ENCODE measurements at regions not wholly inside any gene's neighbourhood (a gene's known extent, or its start where the extent isn't known, plus 50 kb on each side); places are given as distances from the start of the nearest gene placed in this dataset.

GRCh38 chr7:13201628-13202027, 514.2 kb downstream of the ARL4A start (continued):
- TF ChIP-seq RAD21 (IDR thresholded peaks at IDR 0.05), result no peak
- TF ChIP-seq NR2F2 (IDR thresholded peaks at IDR 0.05), result no peak
- no peak for TF ChIP-seq FOXA1 (IDR thresholded peaks at IDR 0.05)
- no peak for TF ChIP-seq FOXA2 (IDR thresholded peaks at IDR 0.05)

GRCh38 chr7:13217768-13218167, 530.3 kb downstream of the ARL4A start:
- Histone ChIP-seq H3K36me3 (ENCODE audit: control insufficient read depth in 4 of 4, insufficient read depth in 3 of 4, low read depth in 1 of 4, low read length in 3 of 4) (no peaks in the 10 kb centered on the region), H3K4me3 (ENCODE audit: low read depth in 1 of 3, low read length in 3 of 3) (no peak overlapping the region), H3K27ac (ENCODE audit: low read depth in 1 of 2, low read length in 2 of 2) (no peak overlapping the region), H3K4me1 (ENCODE audit: control insufficient read depth in 4 of 4, insufficient read depth in 4 of 4, low read length in 3 of 4) (no peaks in the 10 kb centered on the region), H3K27me3 (ENCODE audit: control insufficient read depth in 4 of 4, insufficient read depth in 4 of 4, low read length in 3 of 4) (no peaks in the 10 kb centered on the region), H3K9me3 (ENCODE audit: control insufficient read depth in 4 of 4, low read length in 3 of 4) (no peaks in the 10 kb centered on the region), H3K9ac (ENCODE audit: low read depth in 1 of 2, low read length in 2 of 2) (no peak overlapping the region)
- no peak for DNase-seq (ENCODE audit: low spot score)
- 44% methylated on average over 1 of the region's 1 CpG for WGBS
- no peak for TF ChIP-seq CTCF (IDR thresholded peaks at IDR 0.05; ENCODE audit: low read depth, low read length, missing input control)
- no peak for TF ChIP-seq HNF4G (IDR thresholded peaks at IDR 0.05)

- Histone ChIP-seq H3K4me1 (ENCODE audit: control insufficient read depth in 4 of 4, insufficient read depth in 4 of 4, low read length in 3 of 4) (no peaks in the 10 kb centered on the region), H3K27ac (ENCODE audit: low read depth in 1 of 2, low read length in 2 of 2) (no peak overlapping the region), H3K4me3 (ENCODE audit: low read depth in 1 of 3, low read length in 3 of 3) (no peak overlapping the region), H3K9me3 (ENCODE audit: control insufficient read depth in 4 of 4, low read length in 3 of 4) (no peaks in the 10 kb centered on the region), H3K27me3 (ENCODE audit: control insufficient read depth in 4 of 4, insufficient read depth in 4 of 4, low read length in 3 of 4) (no peaks in the 10 kb centered on the region), H3K9ac (ENCODE audit: low read depth in 1 of 2, low read length in 2 of 2) (no peak overlapping the region), H3K36me3 (ENCODE audit: control insufficient read depth in 4 of 4, insufficient read depth in 3 of 4, low read depth in 1 of 4, low read length in 3 of 4) (no peaks in the 10 kb centered on the region)
- TF ChIP-seq CTCF (IDR thresholded peaks at IDR 0.05; ENCODE audit: low read depth, low read length, missing input control) (no peak), RAD21 (IDR thresholded peaks at IDR 0.05) (no peak)
- WGBS, result 87% methylated on average over 1 of the region's 1 CpG
- no peak for DNase-seq (ENCODE audit: low spot score)
These were observed 537.6 kb downstream of the ARL4A start for GRCh38 chr7:13225068-13225467.

GRCh38 chr7:13226385-13226784, 539.0 kb downstream of the ARL4A start:
- Histone ChIP-seq H3K27me3 (ENCODE audit: control insufficient read depth in 4 of 4, insufficient read depth in 4 of 4, low read length in 3 of 4) (no peaks in the 10 kb centered on the region), H3K4me3 (ENCODE audit: low read depth in 1 of 3, low read length in 3 of 3) (no peak overlapping the region), H3K4me1 (ENCODE audit: control insufficient read depth in 4 of 4, insufficient read depth in 4 of 4, low read length in 3 of 4) (no peaks in the 10 kb centered on the region), H3K9me3 (ENCODE audit: control insufficient read depth in 4 of 4, low read length in 3 of 4) (no peaks in the 10 kb centered on the region), H3K9ac (ENCODE audit: low read depth in 1 of 2, low read length in 2 of 2) (no peak overlapping the region), H3K36me3 (ENCODE audit: control insufficient read depth in 4 of 4, insufficient read depth in 3 of 4, low read depth in 1 of 4, low read length in 3 of 4) (no peaks in the 10 kb centered on the region), H3K27ac (ENCODE audit: low read depth in 1 of 2, low read length in 2 of 2) (no peak overlapping the region)
- WGBS, result 71% methylated on average over 4 of the region's 4 CpGs
- TF ChIP-seq YY1 (IDR thresholded peaks at IDR 0.05) (no peak), ZBTB33 (IDR thresholded peaks at IDR 0.05) (no peak), TAF1 (conservative IDR thresholded peaks at IDR 0.05) (no peak), SP1 (IDR thresholded peaks at IDR 0.05) (no peak), FOXA2 (IDR thresholded peaks at IDR 0.05) (no peak), RXRA (IDR thresholded peaks at IDR 0.05) (no peak), REST (IDR thresholded peaks at IDR 0.05) (no peak), FOXA1 (IDR thresholded peaks at IDR 0.05) (no peak), HNF4A (conservative IDR thresholded peaks at IDR 0.05) (no peak), NR2F2 (IDR thresholded peaks at IDR 0.05) (no peak), EGR1 (IDR thresholded peaks at IDR 0.05; ENCODE audit: low read depth in 2 of 2) (no peak), ATF3 (IDR thresholded peaks at IDR 0.05) (no peak), JUND (IDR thresholded peaks at IDR 0.05) (no peak), RAD21 (IDR thresholded peaks at IDR 0.05) (no peak), MAX (IDR thresholded peaks at IDR 0.05) (no peak)
- DNase-seq (ENCODE audit: low spot score), result no peak

All from liver (tissue), 8 donors.